WERI-Rb-1 (cell line): ENCODE measurements at regions not wholly inside any gene's neighbourhood (a gene's known extent, or its start where the extent isn't known, plus 50 kb on each side); places are given as distances from the start of the nearest gene placed in this dataset.

Experiments used
- DNase-seq: peaks from one replicate; pipeline ENCODE4 v3.0.0-alpha.2; 2020
- H3K27ac ChIP-seq: fragments of 250-450 bp; sonication (Bioruptor Pico); 2 replicates; pipeline ENCODE4 v1.5.1; 2020; ENCODE audit warnings: mild to moderate bottlenecking, moderate library complexity
- H3K27me3 ChIP-seq: fragments of 250-450 bp; sonication (Bioruptor Pico); 2 replicates; pipeline ENCODE4 v1.5.1; 2021; ENCODE audit warnings: mild to moderate bottlenecking, low read depth, moderate library complexity; ENCODE audit not compliant: insufficient read depth, severe bottlenecking
- H3K36me3 ChIP-seq: fragments of 250-450 bp; sonication (Bioruptor Pico); 2 replicates; pipeline ENCODE4 v1.5.1; 2020; ENCODE audit warnings: mild to moderate bottlenecking, moderate library complexity
- H3K4me3 ChIP-seq: 2 replicates; pipeline ENCODE4 v1.5.1; 2011; ENCODE audit warnings: low read depth, mild to moderate bottlenecking, control low read depth, low read length
- H3K9me3 ChIP-seq: fragments of 250-450 bp; sonication (Bioruptor Pico); 2 replicates; pipeline ENCODE4 v1.5.1; 2021; ENCODE audit warnings: mild to moderate bottlenecking, moderate library complexity; ENCODE audit not compliant: severe bottlenecking
- CTCF ChIP-seq: IDR thresholded peaks from 2 replicates; pipeline ENCODE4 v1.5.1; 2011; ENCODE audit warnings: low read depth, mild to moderate bottlenecking, control low read depth, inconsistent platforms, low read length

DNA sequence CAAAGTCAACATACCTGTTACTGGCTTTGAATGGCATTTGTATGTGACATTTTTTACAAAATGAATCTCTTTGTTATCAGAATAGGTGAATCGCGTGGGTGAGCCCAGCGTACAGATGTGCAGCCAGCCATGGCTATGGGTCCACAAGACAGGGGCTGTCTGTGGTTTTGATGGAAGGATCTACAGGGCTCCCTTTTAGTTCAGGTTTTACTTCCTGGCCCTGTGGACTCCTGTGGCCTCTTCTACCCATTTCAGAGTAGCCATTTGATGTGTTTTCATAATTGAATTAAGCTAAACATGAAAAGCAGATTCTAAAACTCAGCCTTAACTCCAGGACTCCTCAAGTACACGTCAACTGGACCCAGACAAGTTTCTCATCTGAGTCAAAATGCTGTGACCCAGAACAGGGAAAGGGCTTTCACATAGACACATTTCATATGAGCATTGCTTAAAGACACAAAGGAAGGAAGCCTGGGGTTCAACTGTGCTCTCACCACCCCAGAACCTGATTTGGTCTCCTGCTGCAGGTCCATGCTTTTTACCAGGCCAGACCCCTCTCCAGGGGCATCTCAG lies 105.3 kb upstream of the NAA20 start:
- no peak overlapping the region for H3K4me3 ChIP-seq
- DNase-seq = no peak
- H3K9me3 ChIP-seq = no peaks in the 10 kb centered on the region
- no peaks in the 10 kb centered on the region for H3K27me3 ChIP-seq
- no peak for TF ChIP-seq CTCF
- no peak overlapping the region for H3K27ac ChIP-seq
- no peaks in the 10 kb centered on the region for H3K36me3 ChIP-seq

- no peak for DNase-seq
- Histone ChIP-seq H3K27me3 (no peaks in the 10 kb centered on the region), H3K27ac (no peak overlapping the region), H3K36me3 (no peaks in the 10 kb centered on the region), H3K9me3 (no peaks in the 10 kb centered on the region), H3K4me3 (no peak overlapping the region)
- no peak for TF ChIP-seq CTCF
These were observed 103.8 kb upstream of the NAA20 start for GRCh38 chr20:19913349-19913748.

GRCh38 chr20:19913927-19914614 lies 103.1 kb upstream of the NAA20 start:
- TF ChIP-seq CTCF = no peak
- no peak overlapping the region for H3K27ac ChIP-seq
- no peak for DNase-seq
- no peaks in the 10 kb centered on the region for H3K36me3 ChIP-seq
- no peaks in the 10 kb centered on the region for H3K9me3 ChIP-seq
- H3K4me3 ChIP-seq = no peak overlapping the region
- no peaks in the 10 kb centered on the region for H3K27me3 ChIP-seq

GRCh38 chr20:19915111-19915798 lies 101.9 kb upstream of the NAA20 start:
- no peak for TF ChIP-seq CTCF
- Histone ChIP-seq H3K4me3 (no peak overlapping the region), H3K27me3 (no peaks in the 10 kb centered on the region), H3K27ac (no peak overlapping the region), H3K9me3 (no peaks in the 10 kb centered on the region), H3K36me3 (no peaks in the 10 kb centered on the region)
- DNase-seq = no peak

DNA sequence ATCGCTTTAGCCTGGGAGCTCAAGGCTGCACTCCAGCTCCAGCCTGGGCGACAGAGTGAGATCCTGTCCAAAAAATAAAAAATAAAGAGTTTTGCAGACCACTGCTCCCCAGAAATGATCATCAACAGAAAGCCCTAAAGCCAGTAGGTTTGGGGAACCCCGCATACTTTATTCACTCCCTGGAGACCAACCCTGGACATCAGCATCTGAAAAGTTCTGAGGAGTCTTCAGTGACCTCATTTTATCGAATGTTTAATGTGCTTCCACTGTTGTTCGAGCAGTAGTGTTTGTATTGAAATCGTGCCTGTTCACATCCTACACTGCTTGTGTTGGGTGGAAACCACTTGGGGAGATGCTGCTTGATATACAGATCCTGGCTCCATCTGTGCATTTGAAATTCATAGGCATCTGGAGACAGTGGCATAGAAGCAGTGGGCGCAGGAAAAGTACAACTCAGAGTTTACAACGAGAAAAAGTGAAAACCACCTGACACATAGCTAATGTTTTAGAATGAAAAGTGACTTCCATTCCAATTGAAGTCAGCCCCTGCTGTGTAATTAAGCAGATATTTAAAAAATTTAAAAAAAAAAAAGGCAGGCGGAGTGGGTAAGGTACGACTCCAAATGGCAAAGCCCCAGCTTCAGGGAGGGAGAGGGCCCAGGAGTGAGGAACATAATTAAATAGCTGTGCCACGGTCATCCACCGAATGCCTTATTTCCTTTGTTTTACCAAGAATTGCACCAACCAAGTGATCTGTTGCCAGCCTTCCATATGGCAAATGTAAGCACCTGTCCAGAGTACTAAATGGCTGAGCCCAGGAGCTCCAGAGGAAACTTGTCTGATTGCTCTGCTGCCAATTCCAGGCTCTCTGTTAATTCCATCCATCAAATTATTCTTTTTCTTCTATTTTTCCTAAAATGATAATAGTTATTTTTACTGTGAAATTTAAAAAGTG lies 100.4 kb upstream of the NAA20 start:
- no peak overlapping the region for H3K27ac ChIP-seq

More for the DNA sequence above, 100.4 kb upstream of the NAA20 start:
- H3K9me3 ChIP-seq = no peaks in the 10 kb centered on the region
- H3K36me3 ChIP-seq = no peaks in the 10 kb centered on the region
- no peak for TF ChIP-seq CTCF
- no peak overlapping the region for H3K4me3 ChIP-seq
- no peaks in the 10 kb centered on the region for H3K27me3 ChIP-seq
- no peak for DNase-seq
